ENCODE measurements at regions not wholly inside any gene's neighbourhood (a gene's known extent, or its start where the extent isn't known, plus 50 kb on each side); places are given as distances from the start of the nearest gene placed in this dataset.

GRCh38 chr6:104227508-104227907 lies 632.2 kb downstream of the HACE1 start:
- CTCF ChIA-PET (ENCODE audit: partially characterized antibody) = interaction anchor here (1.0 to 1.8 kb wide), 6 partner anchors 13 to 300 kb away, joined by 3 to 5 read pairs (median 4); no protein-coding TSS in a partner anchor
- Histone ChIP-seq H3K14ac (ENCODE audit: insufficient read length) (no peak overlapping the region), H2AFZ (ENCODE audit: low read length) (0 out of 2 replicates have a peak overlapping the region, but pooled peaks have one; percentile 67)

More at GRCh38 chr6:104227508-104227907, 632.2 kb downstream of the HACE1 start:
- Histone ChIP-seq H3K23me2 (ENCODE audit: low read depth, low read length) (no peaks in the 10 kb centered on the region; the same call in 1 of the 2 replicates), H3K36me3 (ENCODE audit: control insufficient read depth in 2 of 4, insufficient read depth in 4 of 4, low read length in 3 of 4) (no peaks in the 10 kb centered on the region), H2BK20ac (ENCODE audit: low read length) (no peak overlapping the region), H3K4me1 (replicated peaks in 1 of 4; ENCODE audit: control insufficient read depth in 3 of 4, insufficient read depth in 4 of 4, low read length in 3 of 4) (no peaks in the 10 kb centered on the region), H3K56ac (replicated peaks; ENCODE audit: insufficient read length, low read depth, low read length) (no peak overlapping the region), H4K91ac (replicated peaks; ENCODE audit: insufficient read length, low read length) (no peak overlapping the region), H4K5ac (ENCODE audit: insufficient read length, low read depth, low read length) (no peak overlapping the region), H2AK5ac (ENCODE audit: low read depth, low read length) (no peak overlapping the region), H3K79me2 (ENCODE audit: control insufficient read depth in 1 of 2, insufficient read depth in 2 of 2, low read length in 2 of 2) (no peaks in the 10 kb centered on the region), H3K9me3 (ENCODE audit: insufficient read depth in 2 of 2, low read depth in 1 of 2, low read length in 1 of 2) (no peaks in the 10 kb centered on the region), H2BK12ac (ENCODE audit: low read depth, low read length) (no peak overlapping the region), H3K4me3 (ENCODE audit: extremely low read depth in 1 of 4, insufficient read depth in 2 of 4, low read depth in 3 of 4, low read length in 4 of 4) (no peak overlapping the region), H2BK120ac (replicated peaks; ENCODE audit: low read depth, low read length) (no peak overlapping the region), H4K20me1 (replicated peaks in 1 of 2; ENCODE audit: control insufficient read depth in 1 of 2, insufficient read depth in 2 of 2, low read length in 2 of 2) (no peaks in the 10 kb centered on the region), H3K18ac (ENCODE audit: extremely low read depth, low read length) (no peak overlapping the region), H3K79me1 (ENCODE audit: low read depth, low read length) (no peaks in the 10 kb centered on the region), H4K8ac (ENCODE audit: extremely low read depth, insufficient read depth, low read length) (no peak overlapping the region), H3K23ac (ENCODE audit: insufficient read length) (no peak overlapping the region), H3K27me3 (replicated peaks in 1 of 4; ENCODE audit: control insufficient read depth in 3 of 4, extremely low read depth in 1 of 4, insufficient read depth in 3 of 4, low read length in 3 of 4) (no peaks in the 10 kb centered on the region), H3K4me2 (ENCODE audit: insufficient read depth in 1 of 2, low read depth in 2 of 2, low read length in 2 of 2) (no peak overlapping the region), H3K9ac (replicated peaks in 1 of 4; ENCODE audit: extremely low read depth in 1 of 4, low read depth in 3 of 4, low read length in 3 of 4) (no peak overlapping the region), H3K4ac (replicated peaks; ENCODE audit: insufficient read length, low read depth, low read length) (no peak overlapping the region), H2BK5ac (ENCODE audit: low read depth, low read length) (no peak overlapping the region), H2BK15ac (ENCODE audit: low read length) (no peak overlapping the region), H3K27ac (ENCODE audit: low read depth, low read length) (no peak overlapping the region)
- POLR2A ChIA-PET (ENCODE audit: partially characterized antibody) = no interaction called here
- WGBS, 2 experiments (ENCODE audit: extremely low coverage in 1 of 2, insufficient coverage in 1 of 2, insufficient read length in 1 of 2, insufficient replicate concordance in 2 of 2, low coverage in 1 of 2, low lambda C conversion rate in 2 of 2, missing lambda C conversion rate in 1 of 2) = 85% methylated on average over 2 of the region's 2 CpGs; no CpG with 5 or more reads in 1 of the 2 experiments
- TF ChIP-seq POLR2AphosphoS5 (IDR thresholded peaks at IDR 0.05; ENCODE audit: low read depth, low read length) (no peak), SUZ12 (IDR thresholded peaks at IDR 0.05; ENCODE audit: low read length) (no peak), CHD1 (IDR thresholded peaks at IDR 0.05; ENCODE audit: low read depth, low read length) (no peak), CBX8 (IDR thresholded peaks at IDR 0.05; ENCODE audit: borderline replicate concordance, low read depth, low read length) (no peak), CTCF (IDR thresholded peaks at IDR 0.05; ENCODE audit: control extremely low read depth in 1 of 3, insufficient read depth in 1 of 3, low read depth in 1 of 3, low read length in 3 of 3) (no peak), TCF12 (IDR thresholded peaks at IDR 0.05; ENCODE audit: low read depth, low read length) (no peak), USF2 (IDR thresholded peaks at IDR 0.05; ENCODE audit: low read length) (no peak)
- no peak for FAIRE-seq
- DNase-seq (ENCODE audit: low read depth in 1 of 2, low spot score in 2 of 2) = no peak

All from H1 (cell line).